ENCODE measurements at regions not wholly inside any gene's neighbourhood (a gene's known extent, or its start where the extent isn't known, plus 50 kb on each side); places are given as distances from the start of the nearest gene placed in this dataset.

GRCh38 chr5:15070907-15071306 is 199.3 kb upstream of the ANKH start:
- CTCF ChIA-PET: no interaction called here
- no peak overlapping the region for H3K14ac ChIP-seq (replicated peaks; ENCODE audit: low read depth, low read length)
- 69% methylated on average over 2 of the region's 6 CpGs; no CpG with 5 or more reads in 1 of the 2 experiments for WGBS, 2 experiments (ENCODE audit: extremely low coverage in 2 of 2, insufficient read length in 1 of 2)

More at GRCh38 chr5:15070907-15071306, 199.3 kb upstream of the ANKH start:
- no peak for TF ChIP-seq BHLHE40 (IDR thresholded peaks at IDR 0.05; ENCODE audit: low read depth, low read length)
- TF ChIP-seq RAD21 (IDR thresholded peaks at IDR 0.05; ENCODE audit: low read length): no peak
- TF ChIP-seq, protein P1, sequence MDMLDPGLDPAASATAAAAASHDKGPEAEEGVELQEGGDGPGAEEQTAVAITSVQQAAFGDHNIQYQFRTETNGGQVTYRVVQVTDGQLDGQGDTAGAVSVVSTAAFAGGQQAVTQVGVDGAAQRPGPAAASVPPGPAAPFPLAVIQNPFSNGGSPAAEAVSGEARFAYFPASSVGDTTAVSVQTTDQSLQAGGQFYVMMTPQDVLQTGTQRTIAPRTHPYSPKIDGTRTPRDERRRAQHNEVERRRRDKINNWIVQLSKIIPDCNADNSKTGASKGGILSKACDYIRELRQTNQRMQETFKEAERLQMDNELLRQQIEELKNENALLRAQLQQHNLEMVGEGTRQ (IDR thresholded peaks at IDR 0.05; ENCODE audit: low read depth, low read length): no peak
- no peak for TF ChIP-seq MXI1 (IDR thresholded peaks at IDR 0.05; ENCODE audit: borderline replicate concordance, low read depth, low read length)
- TF ChIP-seq FOS (IDR thresholded peaks at IDR 0.05; ENCODE audit: low read depth, low read length): no peak
- TF ChIP-seq, protein P2, sequence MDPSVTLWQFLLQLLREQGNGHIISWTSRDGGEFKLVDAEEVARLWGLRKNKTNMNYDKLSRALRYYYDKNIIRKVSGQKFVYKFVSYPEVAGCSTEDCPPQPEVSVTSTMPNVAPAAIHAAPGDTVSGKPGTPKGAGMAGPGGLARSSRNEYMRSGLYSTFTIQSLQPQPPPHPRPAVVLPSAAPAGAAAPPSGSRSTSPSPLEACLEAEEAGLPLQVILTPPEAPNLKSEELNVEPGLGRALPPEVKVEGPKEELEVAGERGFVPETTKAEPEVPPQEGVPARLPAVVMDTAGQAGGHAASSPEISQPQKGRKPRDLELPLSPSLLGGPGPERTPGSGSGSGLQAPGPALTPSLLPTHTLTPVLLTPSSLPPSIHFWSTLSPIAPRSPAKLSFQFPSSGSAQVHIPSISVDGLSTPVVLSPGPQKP (IDR thresholded peaks at IDR 0.05; ENCODE audit: borderline replicate concordance, low read depth, low read length): no peak
- no peak for TF ChIP-seq MAFK (IDR thresholded peaks at IDR 0.05; ENCODE audit: low read depth, low read length)
- no peak for TF ChIP-seq SMC3 (IDR thresholded peaks at IDR 0.05; ENCODE audit: low read depth, low read length)
- TF ChIP-seq NFE2L2 (IDR thresholded peaks at IDR 0.05; ENCODE audit: low read depth, low read length): no peak
- no peak for TF ChIP-seq CHD1 (IDR thresholded peaks at IDR 0.05; ENCODE audit: low read depth, low read length)
- no peak for TF ChIP-seq RFX5 (IDR thresholded peaks at IDR 0.05; ENCODE audit: low read depth, low read length)
- TF ChIP-seq, protein P3, sequence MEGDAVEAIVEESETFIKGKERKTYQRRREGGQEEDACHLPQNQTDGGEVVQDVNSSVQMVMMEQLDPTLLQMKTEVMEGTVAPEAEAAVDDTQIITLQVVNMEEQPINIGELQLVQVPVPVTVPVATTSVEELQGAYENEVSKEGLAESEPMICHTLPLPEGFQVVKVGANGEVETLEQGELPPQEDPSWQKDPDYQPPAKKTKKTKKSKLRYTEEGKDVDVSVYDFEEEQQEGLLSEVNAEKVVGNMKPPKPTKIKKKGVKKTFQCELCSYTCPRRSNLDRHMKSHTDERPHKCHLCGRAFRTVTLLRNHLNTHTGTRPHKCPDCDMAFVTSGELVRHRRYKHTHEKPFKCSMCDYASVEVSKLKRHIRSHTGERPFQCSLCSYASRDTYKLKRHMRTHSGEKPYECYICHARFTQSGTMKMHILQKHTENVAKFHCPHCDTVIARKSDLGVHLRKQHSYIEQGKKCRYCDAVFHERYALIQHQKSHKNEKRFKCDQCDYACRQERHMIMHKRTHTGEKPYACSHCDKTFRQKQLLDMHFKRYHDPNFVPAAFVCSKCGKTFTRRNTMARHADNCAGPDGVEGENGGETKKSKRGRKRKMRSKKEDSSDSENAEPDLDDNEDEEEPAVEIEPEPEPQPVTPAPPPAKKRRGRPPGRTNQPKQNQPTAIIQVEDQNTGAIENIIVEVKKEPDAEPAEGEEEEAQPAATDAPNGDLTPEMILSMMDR (conservative IDR thresholded peaks at IDR 0.05; ENCODE audit: low read depth, low read length): no peak
- TF ChIP-seq MAZ (IDR thresholded peaks at IDR 0.05; ENCODE audit: borderline replicate concordance, low read depth, low read length): no peak
- TF ChIP-seq CEBPB (IDR thresholded peaks at IDR 0.05; ENCODE audit: low read depth, low read length): no peak
- TF ChIP-seq RCOR1 (IDR thresholded peaks at IDR 0.05; ENCODE audit: insufficient replicate concordance, low read length): no peak
- TF ChIP-seq POLR2A (IDR thresholded peaks at IDR 0.05; ENCODE audit: low read depth, low read length): no peak
- in situ Hi-C loops (cut with MboI; ENCODE audit: low sequenced_read_pairs) (no loop called here), dilution Hi-C loops (cut with HindIII; ENCODE audit: low sequenced_read_pairs, unreplicated experiment) (no loop called here), intact Hi-C loops (cut with micrococcal nuclease) (no loop called here)
- H4K20me1 ChIP-seq (ENCODE audit: insufficient read depth, low read length): no peaks in the 10 kb centered on the region
- no peak overlapping the region for H3K4me3 ChIP-seq (ENCODE audit: insufficient read depth, low read depth, low read length)
- no peak overlapping the region for H3K4me2 ChIP-seq (ENCODE audit: low read depth, low read length)
- H3K4me1 ChIP-seq (ENCODE audit: control insufficient read depth, insufficient read depth, low read length): no peaks in the 10 kb centered on the region
- H4K8ac ChIP-seq (ENCODE audit: low read depth in 2 of 2, low read length in 2 of 2): no peak overlapping the region
- H3K79me1 ChIP-seq (ENCODE audit: low read depth in 1 of 2, low read length in 2 of 2): no peaks in the 10 kb centered on the region
- H3K4ac ChIP-seq (ENCODE audit: low read depth, low read length): no peak overlapping the region
- H2AFZ ChIP-seq (replicated peaks; ENCODE audit: low read length, poor library complexity): no peak overlapping the region
- ATAC-seq (ENCODE audit: low read depth) (no peak), DNase-seq (no peak)
- H3K9me1 ChIP-seq (ENCODE audit: insufficient read depth, low read length): no peaks in the 10 kb centered on the region
- BruUV-seq (replicated peaks): no TSS peak
- no peak overlapping the region for H2AK9ac ChIP-seq (replicated peaks; ENCODE audit: low read depth, low read length, poor library complexity)
- H4K91ac ChIP-seq (ENCODE audit: insufficient read depth, low read depth, low read length): no peak overlapping the region
- no peak overlapping the region for H2BK15ac ChIP-seq (ENCODE audit: low read depth, low read length)
- H3K9me3 ChIP-seq (ENCODE audit: control insufficient read depth, insufficient read depth, low read length): no peaks in the 10 kb centered on the region
- H4K5ac ChIP-seq (ENCODE audit: low read depth, low read length): no peak overlapping the region
- no peaks in the 10 kb centered on the region for H3K36me3 ChIP-seq (ENCODE audit: control insufficient read depth, insufficient read depth, low read length)
- no peak overlapping the region for H3K18ac ChIP-seq (ENCODE audit: low read depth, low read length)
- H3K56ac ChIP-seq (ENCODE audit: extremely low read depth, insufficient read depth, low read length): no peak overlapping the region
- H2BK20ac ChIP-seq (ENCODE audit: low read depth, low read length): no peak overlapping the region
- no peak overlapping the region for H2BK120ac ChIP-seq (ENCODE audit: low read depth, low read length)
- H3K27ac ChIP-seq (ENCODE audit: insufficient read depth, low read length): no peak overlapping the region
- no peak overlapping the region for H3K9ac ChIP-seq (ENCODE audit: low read depth, low read length)
- no peak overlapping the region for H3K23ac ChIP-seq (ENCODE audit: low read depth, low read length)
- H2AK5ac ChIP-seq (ENCODE audit: low read depth, low read length): no peak overlapping the region
- POLR2A ChIA-PET (ENCODE audit: unreplicated experiment): no interaction called here
- peaks cover 3% of the 10 kb centered on the region; the same call in 1 of the 2 replicates for H3K27me3 ChIP-seq (ENCODE audit: control insufficient read depth, insufficient read depth, low read length)
- H2BK5ac ChIP-seq (ENCODE audit: low read depth, low read length, poor library complexity, severe bottlenecking): no peak overlapping the region

Measured in IMR-90 (cell line).